ENCODE measurements at regions not wholly inside any gene's neighbourhood (a gene's known extent, or its start where the extent isn't known, plus 50 kb on each side); places are given as distances from the start of the nearest gene placed in this dataset.
"Not testable (repeated sequence)": the region's sequence is repeated elsewhere in the genome, so short reads cannot be mapped to it uniquely, and the experiment has no call there.

- DNase-seq (ENCODE audit: low read depth in 3 of 3, low spot score in 2 of 3): not testable (repeated sequence)
Observed at GRCh38 chrX:131875827-131876226, 147.3 kb upstream of the STK26 start.

- DNase-seq (ENCODE audit: low read depth in 3 of 3, low spot score in 2 of 3): no peak
Observed at GRCh38 chrX:131881194-131881593, 141.9 kb upstream of the STK26 start.

DNA sequence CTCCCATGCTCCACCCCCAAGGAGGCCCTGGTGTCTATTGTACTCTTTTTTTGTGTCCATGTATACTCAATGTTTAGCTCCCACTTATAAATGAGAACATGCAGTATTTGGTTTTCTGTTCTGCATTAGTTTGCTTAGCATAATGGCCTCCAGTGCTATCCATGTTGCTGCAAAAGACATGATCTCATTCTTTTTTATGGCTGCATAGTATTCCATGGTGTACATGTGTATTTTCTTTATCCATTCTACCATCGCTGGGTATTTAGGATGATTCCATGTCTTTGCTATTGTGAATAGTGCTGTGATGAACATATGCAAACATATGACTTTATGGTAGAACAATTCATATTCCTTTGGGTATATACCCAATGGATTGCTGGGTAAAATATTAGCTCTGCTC is 138.1 kb upstream of the STK26 start:
- DNase-seq (ENCODE audit: low read depth in 3 of 3, low spot score in 2 of 3): not testable (repeated sequence)

DNA sequence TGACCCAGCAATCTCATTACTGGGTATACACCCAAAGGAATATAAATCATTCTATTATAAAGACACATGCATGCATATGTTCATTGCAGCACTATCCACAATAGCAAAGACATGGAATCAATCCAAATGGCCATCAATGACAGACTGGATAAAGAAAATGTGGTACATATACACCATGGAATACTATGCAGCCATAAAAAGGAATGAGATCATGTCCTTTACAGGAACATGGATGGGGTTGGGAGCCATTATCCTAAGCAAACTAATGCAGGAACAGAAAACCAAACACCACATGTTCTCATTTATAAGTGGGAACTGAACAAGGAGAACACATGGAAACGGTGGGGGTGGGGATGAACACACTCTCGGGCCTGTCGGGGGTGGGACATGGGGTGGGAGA is 129.2 kb upstream of the STK26 start:
- not testable (repeated sequence) for DNase-seq (ENCODE audit: low read depth in 3 of 3, low spot score in 2 of 3)

DNA sequence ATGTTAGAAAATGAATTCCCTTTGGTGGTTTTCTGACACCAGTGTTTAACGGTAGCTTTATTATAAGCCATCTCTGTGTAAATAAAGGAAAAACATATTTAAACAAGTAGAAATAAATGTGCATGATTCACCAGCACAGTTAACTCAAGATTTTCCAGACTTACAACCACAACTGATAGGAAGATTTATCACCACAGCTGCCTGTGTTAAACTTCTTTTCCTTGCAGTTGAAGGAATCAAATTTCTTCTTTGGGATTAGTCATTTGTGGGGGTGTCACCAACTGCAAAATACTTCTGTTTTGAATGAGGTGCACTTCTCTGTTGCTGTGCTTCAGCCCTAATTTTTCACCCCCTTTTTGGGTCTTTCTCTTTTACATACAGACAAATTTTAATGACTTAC is 128.1 kb upstream of the STK26 start:
- DNase-seq (ENCODE audit: low read depth in 3 of 3, low spot score in 2 of 3): no peak

DNA sequence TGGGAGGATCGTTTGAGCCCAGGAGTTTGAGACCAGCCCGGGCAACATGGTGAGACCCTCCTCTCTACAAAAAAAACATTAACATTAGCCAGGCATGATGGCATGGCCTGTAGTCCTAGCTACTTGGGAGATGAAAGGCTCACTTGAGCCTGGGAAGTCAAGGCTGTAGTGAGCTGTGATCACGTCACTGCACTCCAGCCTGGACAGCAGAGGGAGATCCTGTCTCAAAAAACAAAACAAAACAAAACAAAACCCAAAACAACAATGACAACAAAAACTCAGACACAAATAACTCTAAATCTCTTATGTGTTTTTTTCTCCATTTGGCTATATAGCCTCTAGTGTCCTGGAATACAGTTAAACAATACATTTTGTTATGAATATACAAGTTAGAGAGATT is 127.3 kb upstream of the STK26 start:
- DNase-seq (ENCODE audit: low read depth in 3 of 3, low spot score in 2 of 3): no peak

GRCh38 chrX:131901546-131901945 is 121.6 kb upstream of the STK26 start:
- DNase-seq (ENCODE audit: low read depth in 3 of 3, low spot score in 2 of 3): no peak

DNA sequence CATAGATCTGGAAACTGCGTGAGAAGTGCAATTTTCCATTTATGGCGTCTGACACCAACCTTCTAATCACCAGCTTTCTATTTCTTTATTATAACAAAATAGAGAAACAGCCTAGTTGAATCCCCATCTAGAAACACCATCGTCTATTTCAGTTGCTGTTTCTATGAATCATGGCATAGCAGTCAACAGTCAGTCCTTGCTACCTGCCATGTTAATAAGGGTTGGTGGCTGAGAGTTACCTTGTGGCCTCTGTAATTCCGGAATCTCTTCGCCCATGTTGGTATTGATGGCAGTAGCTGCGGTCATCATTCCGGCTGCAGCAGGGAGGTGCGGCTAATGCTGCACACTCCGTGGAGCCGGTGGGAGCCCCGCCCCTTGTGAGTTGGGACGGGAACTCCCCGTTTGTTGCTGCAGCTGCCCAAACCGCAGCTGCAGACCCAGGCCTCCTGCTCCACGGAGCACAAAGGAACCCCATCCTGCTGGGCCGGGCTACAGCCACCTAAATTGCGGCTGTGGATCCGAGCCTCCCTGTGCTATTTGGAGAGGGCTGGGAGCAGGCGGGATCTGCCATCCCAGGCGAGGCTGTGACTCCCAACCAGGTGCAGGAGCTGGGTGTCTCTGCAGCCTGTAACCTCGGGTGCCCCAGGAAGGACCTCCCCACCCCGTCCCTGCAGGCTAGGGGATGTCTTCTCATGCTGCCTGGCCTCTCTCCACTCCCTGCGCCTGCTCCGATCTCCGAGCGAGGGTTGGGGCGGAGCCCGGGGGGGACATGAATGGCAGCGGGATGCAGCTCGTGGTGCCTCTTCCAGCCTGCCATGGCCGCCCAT is 115.4 kb upstream of the STK26 start:
- DNase-seq (ENCODE audit: low read depth in 3 of 3, low spot score in 2 of 3): no peak

DNA sequence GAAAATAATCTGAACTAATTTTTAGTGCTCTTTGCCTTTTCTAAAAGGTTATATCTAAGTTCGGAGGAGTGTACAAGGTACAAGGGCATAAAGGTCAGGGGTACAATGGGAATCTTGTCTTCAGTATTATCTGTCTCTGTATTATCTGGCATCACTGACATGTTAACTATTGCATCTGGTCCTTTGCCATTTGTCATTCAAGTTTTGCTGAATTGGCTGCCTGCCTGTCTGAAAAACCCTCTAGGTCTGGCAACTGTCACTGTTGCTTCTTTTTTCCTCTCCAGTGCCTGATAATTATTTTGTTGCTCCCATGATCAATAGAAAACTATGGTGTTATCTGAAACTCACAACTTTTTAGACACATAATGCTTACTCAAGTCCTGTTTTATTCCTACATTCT is 112.5 kb upstream of the STK26 start:
- no peak for DNase-seq (ENCODE audit: low read depth in 3 of 3, low spot score in 2 of 3)

DNA sequence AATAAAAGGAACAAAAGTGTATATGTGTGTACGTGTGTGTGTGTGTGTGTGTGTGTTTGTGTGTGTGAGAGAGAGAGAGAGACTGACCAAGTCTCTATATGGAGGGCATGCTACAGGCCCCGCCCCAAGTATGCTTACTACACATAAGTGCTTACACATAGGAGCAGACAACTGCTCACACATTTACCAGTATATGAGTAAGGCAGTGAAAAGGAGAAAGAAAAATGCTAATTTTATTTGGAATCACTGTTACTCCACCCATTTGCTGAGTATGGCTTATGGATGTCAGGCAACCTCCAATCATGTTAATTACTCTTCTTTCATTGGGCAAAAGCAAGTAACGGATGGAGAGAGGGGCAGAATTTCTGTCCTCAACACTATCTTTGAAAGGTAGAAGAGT is 107.6 kb upstream of the STK26 start:
- DNase-seq (ENCODE audit: low read depth in 3 of 3, low spot score in 2 of 3): no peak

GRCh38 chrX:131917588-131917987 is 105.5 kb upstream of the STK26 start:
- DNase-seq (ENCODE audit: low read depth in 3 of 3, low spot score in 2 of 3): no peak

DNA sequence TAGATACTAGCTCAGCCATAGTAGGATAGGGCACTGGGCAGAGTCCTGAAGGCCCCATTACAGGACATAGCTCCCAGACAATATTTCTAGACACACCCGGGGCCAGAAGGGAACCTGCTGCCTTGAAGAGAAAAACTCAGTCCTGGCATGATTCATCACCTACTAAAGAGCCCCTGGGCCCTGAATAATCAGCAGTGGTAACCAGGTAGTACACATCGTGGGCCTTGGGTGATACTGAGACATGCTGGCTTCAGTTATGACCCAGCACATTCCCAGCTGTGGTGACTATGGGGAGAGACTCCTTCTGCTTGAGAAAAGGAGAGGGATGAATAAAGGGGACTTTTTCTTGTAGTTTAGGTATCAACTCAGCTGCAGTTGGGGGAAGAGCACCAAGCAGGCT is 104.3 kb upstream of the STK26 start:
- DNase-seq (ENCODE audit: low read depth in 3 of 3, low spot score in 2 of 3): no peak

DNA sequence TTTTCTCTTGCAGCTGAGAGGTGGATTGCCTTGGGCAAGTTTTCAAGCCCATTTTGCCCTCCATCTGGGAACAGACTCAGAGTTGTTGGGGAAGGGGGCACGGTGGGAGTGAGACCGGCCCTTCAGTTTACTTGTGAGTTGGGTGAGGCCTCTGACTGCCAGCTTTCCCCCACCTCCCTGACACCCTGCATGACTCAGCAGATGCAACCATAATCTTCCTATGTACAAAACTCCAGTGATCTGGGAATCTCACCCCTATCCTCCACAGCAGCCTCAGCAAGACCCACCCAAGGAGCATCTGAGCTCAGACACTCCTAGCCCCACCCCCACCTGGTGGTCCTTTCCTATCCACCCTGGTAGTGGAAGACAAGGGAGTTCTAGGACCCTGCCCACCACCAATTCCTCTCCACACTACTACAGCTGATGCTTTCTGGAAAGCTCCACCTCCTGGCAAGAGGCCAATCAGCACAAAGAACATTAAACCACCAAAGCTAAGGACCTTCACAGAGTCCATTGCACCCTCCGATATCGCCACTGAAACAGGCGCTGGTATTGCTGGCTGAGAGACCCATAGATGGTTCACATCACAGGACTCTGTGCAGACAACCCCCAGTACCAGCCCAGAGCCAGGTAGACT is 99.4 kb upstream of the STK26 start:
- DNase-seq (ENCODE audit: low read depth in 3 of 3, low spot score in 2 of 3): no peak

DNA sequence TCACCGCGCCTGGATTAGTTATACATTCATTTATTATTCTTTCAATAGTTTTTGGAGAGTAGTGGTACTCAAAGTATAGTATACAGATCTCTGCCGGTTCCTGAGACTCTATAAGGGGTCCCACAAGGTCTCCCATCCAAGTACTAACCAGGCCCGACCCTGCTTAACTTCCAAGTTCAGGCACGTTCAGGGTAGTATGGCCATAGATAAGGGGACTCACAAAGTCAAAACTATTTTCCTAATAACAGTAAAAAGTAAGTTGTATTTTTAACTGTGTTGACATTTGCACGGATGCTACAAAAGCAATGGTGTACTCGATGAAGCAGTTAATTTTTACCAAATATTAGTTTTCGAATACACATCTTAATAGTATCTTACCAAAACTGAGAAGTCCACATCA is 84.4 kb upstream of the STK26 start:
- DNase-seq (ENCODE audit: low read depth in 3 of 3, low spot score in 2 of 3): no peak

DNA sequence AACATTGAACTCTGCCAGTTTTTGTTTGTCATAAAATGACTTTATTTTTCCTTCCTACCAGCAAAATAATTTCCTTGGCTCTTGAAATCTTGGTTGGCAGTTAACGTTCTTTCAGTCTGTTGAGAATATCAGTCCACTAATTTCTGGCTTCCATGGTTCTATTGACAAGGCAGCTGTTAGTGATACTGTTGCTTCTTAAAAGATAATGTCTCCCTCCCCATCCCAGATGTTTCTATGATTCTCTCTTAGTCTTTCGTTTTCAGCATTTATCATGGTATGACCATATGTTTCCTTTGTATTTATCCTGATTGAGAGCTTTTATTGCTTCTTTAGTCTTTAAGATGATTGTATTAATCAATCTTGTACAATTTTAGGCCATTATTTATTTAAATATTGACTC is 81.1 kb upstream of the STK26 start:
- no peak for DNase-seq (ENCODE audit: low read depth in 3 of 3, low spot score in 2 of 3)

DNA sequence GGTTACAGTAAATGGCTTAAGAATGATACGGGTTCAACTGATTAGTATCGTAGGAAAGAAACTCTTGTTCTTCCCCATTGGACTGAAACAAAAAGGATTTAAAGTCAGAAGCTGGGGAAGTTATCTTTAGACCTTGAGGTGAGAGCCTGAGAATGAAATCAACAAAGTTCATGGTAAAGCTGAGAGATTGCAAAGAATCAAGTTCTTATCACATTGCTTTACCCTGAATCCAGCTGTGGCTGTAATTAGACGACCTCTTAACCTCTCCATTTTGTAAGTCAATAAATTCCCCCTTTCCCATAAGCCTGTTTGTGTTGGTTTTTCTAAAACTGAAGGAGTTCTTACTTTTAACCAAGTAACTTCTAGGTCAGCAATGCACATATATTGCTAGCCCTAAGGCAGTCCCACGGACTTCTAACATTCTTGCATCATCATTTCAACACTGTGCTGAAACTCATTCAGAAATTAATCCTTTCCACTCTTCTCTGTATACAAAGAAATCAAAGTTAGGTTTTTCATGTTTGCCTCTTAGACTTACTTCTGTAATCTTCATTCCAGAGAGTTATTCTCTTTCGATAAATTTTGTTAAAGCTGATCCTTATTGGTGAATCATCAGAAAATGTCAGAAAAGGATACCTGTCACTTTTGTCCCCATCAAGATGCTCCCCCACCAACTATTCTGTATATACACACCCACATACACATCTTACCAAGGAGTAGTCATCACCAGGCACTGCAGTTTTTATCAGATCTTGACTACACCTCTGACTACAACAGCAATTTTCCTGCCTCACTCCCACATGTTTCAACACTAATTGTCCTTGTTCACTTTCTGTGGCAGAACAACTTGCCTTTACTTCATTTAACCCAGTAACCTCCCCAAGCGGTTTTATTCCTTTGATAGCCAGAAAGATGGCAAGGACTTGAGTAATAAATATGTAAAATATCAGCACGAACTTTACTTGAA is 77.9 kb upstream of the STK26 start:
- DNase-seq (ENCODE audit: low read depth in 3 of 3, low spot score in 2 of 3): no peak

DNA sequence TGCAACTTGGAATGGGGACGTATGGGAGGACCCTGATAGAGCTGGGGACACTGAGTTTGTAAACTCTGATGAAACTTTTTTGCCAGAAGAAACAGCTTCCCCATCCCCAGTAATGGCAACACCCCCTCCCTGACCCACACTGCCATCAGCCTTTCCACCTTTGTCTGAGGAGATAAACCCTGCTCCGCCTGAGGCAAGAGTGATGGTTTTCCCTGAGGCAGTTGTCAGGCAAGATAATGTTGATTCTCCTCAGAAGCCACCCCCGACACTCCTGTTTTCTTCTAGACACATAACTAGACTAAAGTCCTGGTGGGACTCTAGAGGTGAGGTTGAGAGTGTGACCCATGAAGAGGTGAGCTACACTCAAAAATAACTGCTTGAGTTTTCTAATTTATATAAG is 71.9 kb upstream of the STK26 start:
- DNase-seq (ENCODE audit: low read depth in 3 of 3, low spot score in 2 of 3): no peak

- no peak for DNase-seq (ENCODE audit: low read depth in 3 of 3, low spot score in 2 of 3)
Observed at GRCh38 chrX:131955099-131955777, 67.9 kb upstream of the STK26 start.

GRCh38 chrX:131958724-131959123 is 64.4 kb upstream of the STK26 start:
- no peak for DNase-seq (ENCODE audit: low read depth in 3 of 3, low spot score in 2 of 3)

DNA sequence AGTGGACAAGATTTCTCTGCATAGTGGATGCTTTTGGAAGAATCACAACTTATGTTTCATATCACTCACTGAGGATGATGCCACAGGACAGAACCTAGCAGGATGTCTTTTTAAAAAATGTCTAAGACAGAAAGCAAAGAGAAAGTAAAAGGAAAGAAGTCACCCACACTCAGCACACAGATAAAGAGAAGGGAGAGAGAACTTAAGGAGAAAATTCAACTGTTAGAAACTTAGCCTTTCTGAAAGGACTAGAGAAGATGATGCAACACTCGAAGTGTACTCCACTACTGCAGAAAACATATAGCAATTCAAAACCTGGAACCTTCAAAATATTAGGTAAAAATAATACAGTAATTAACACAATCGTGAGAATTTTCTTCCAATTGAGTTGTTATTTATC is 52.8 kb upstream of the STK26 start:
- no peak for DNase-seq (ENCODE audit: low read depth in 3 of 3, low spot score in 2 of 3)

All from right renal cortex interstitium (tissue), 3 donors.